A549 (cell line): ENCODE measurements at regions not wholly inside any gene's neighbourhood (a gene's known extent, or its start where the extent isn't known, plus 50 kb on each side); places are given as distances from the start of the nearest gene placed in this dataset.

Source experiments
- ATAC-seq, 2 experiments: fragments of 200-7000 bp in 1 of 2; fragments of >200 bp in 1 of 2; cut with Nextera tagmentation in 1 of 2; cut with Tn5 transposase in 1 of 2; 3 replicates each; pipeline versions ENCODE4 v1.8.0 to v1.9.1; 2018 to 2020; ENCODE audit warnings: mild to moderate bottlenecking in 1 of 2, moderate library complexity in 1 of 2
- CTCF ChIA-PET: fragments of 300-600 bp; sonication (Branson Sonifier 250); formaldehyde crosslinking; extraction: SDS; loops from one replicate; lab custom pipeline; 2021; ENCODE audit warnings: antibody characterized with exemption, inconsistent platforms; lab: Yijun Ruan, JAX
- POLR2A ChIA-PET: fragments of 350-600 bp; formaldehyde crosslinking; extraction: SDS; loops from one replicate; lab custom pipeline; 2021; ENCODE audit warnings: antibody characterized with exemption, inconsistent platforms; lab: Yijun Ruan, JAX
- DNase-seq, 2 experiments: peaks; one replicate each; pipeline versions ENCODE4 v3.0.0 to v3.0.0-alpha.2; 2011 to 2016; ENCODE audit warnings: low read depth in 1 of 2, low spot score in 1 of 2
- FAIRE-seq: peaks from 2 replicates; lab custom pipeline; 2011; peaks lifted over from hg19 to GRCh38; lab: Jason Lieb, UNC
- H3K27ac ChIP-seq, 2 experiments: fragments of >200 bp; sonication (Bioruptor Twin); formaldehyde crosslinking; 3 replicates each; pipeline ENCODE4 v1.5.1; 2016 to 2017
- H3K4me1 ChIP-seq: fragments of >200 bp; sonication (Bioruptor Twin); formaldehyde crosslinking; 3 replicates; pipeline ENCODE4 v1.6.1; 2016
- H3K4me2 ChIP-seq: fragments of >200 bp; sonication (Bioruptor Twin); formaldehyde crosslinking; 3 replicates; pipeline ENCODE4 v1.6.1; 2016
- H3K4me3 ChIP-seq: fragments of >200 bp; sonication (Bioruptor Twin); formaldehyde crosslinking; 3 replicates; pipeline ENCODE4 v1.5.1; 2016
- H3K9me3 ChIP-seq: fragments of >200 bp; sonication (Bioruptor Twin); formaldehyde crosslinking; 3 replicates; pipeline ENCODE4 v1.6.1; 2016
- CHD2 ChIP-seq: fragments of 150-350 bp; IDR thresholded peaks from 2 replicates; pipeline ENCODE4 v1.6.1; 2014; ENCODE audit warnings: low read length; ENCODE audit not compliant: partially characterized antibody
- E2F6 ChIP-seq: IDR thresholded peaks from 2 replicates; pipeline ENCODE4 v1.6.1; 2012; ENCODE audit warnings: low read depth, borderline replicate concordance
- EHF ChIP-seq: fragments of 250-450 bp; sonication (Bioruptor Pico); IDR thresholded peaks from 2 replicates; pipeline ENCODE4 v1.5.0; 2020; ENCODE audit warnings: mild to moderate bottlenecking
- ELK1 ChIP-seq: fragments of 150-350 bp; IDR thresholded peaks from 2 replicates; pipeline ENCODE4 v1.6.1; 2014; ENCODE audit warnings: low read depth, mild to moderate bottlenecking, low read length
- ESRRA ChIP-seq: fragments of 150-350 bp; IDR thresholded peaks from 2 replicates; pipeline ENCODE4 v1.6.1; 2014; ENCODE audit warnings: mild to moderate bottlenecking, low read length, borderline replicate concordance
- FOSB ChIP-seq: fragments of 250-450 bp; sonication (Bioruptor Pico); IDR thresholded peaks from 2 replicates; pipeline ENCODE4 v1.5.0; 2020; ENCODE audit warnings: mild to moderate bottlenecking, moderate library complexity
- GATA3 ChIP-seq: IDR thresholded peaks from 2 replicates; pipeline ENCODE4 v1.6.1; 2012; ENCODE audit warnings: borderline replicate concordance
- HDAC2 ChIP-seq: fragments of 200-600 bp; sonication (generic); IDR thresholded peaks from 2 replicates; pipeline ENCODE4 v1.6.1; 2016
- HEYL ChIP-seq: fragments of 250-450 bp; sonication (Bioruptor Pico); IDR thresholded peaks from 2 replicates; pipeline ENCODE4 v1.8.0; 2021; ENCODE audit warnings: mild to moderate bottlenecking, moderate library complexity
- HOXA7 ChIP-seq: fragments of 250-450 bp; sonication (Bioruptor Pico); IDR thresholded peaks from 2 replicates; pipeline ENCODE4 v1.5.0; 2020; ENCODE audit warnings: mild to moderate bottlenecking, moderate library complexity
- HOXB5 ChIP-seq: fragments of 250-450 bp; sonication (Bioruptor Pico); IDR thresholded peaks from 2 replicates; pipeline ENCODE4 v1.5.0; 2020; ENCODE audit warnings: mild to moderate bottlenecking, moderate library complexity
- JUN ChIP-seq, 2 experiments: fragments of >200 bp; sonication (Bioruptor Twin); formaldehyde crosslinking; IDR thresholded peaks; 2 replicates in 1 of 2; 3 replicates in 1 of 2; pipeline ENCODE4 v1.6.1; 2016 to 2017
- JUNB ChIP-seq: fragments of >200 bp; sonication (Bioruptor Twin); formaldehyde crosslinking; IDR thresholded peaks from 2 replicates; pipeline ENCODE4 v1.6.1; 2016
- KDM5A ChIP-seq: fragments of 200-600 bp; sonication (generic); IDR thresholded peaks from 2 replicates; pipeline ENCODE4 v1.6.1; 2016; ENCODE audit warnings: antibody characterized with exemption, mild to moderate bottlenecking
- MAZ ChIP-seq: fragments of 150-350 bp; IDR thresholded peaks from 2 replicates; pipeline ENCODE4 v1.6.1; 2014; ENCODE audit warnings: antibody characterized with exemption, low read depth, low read length, borderline replicate concordance
- NFE2L2 ChIP-seq: fragments of 150-350 bp; conservative IDR thresholded peaks from 2 replicates; pipeline ENCODE4 v1.6.1; 2014; ENCODE audit warnings: low read length
- NPAS2 ChIP-seq: fragments of 250-450 bp; sonication (Bioruptor Pico); IDR thresholded peaks from 2 replicates; pipeline ENCODE4 v1.8.0; 2022; ENCODE audit warnings: mild to moderate bottlenecking, moderate library complexity, borderline replicate concordance
- NR3C1 ChIP-seq: fragments of >200 bp; sonication (Bioruptor Twin); formaldehyde crosslinking; IDR thresholded peaks from 3 replicates; pipeline ENCODE4 v1.6.1; 2017
- PBX3 ChIP-seq: IDR thresholded peaks from 2 replicates; pipeline ENCODE4 v1.6.1; 2012
- POLR2AphosphoS2 ChIP-seq: conservative IDR thresholded peaks from 2 replicates; pipeline ENCODE4 v1.6.1; 2012; ENCODE audit warnings: low read length, improper control_type of control experiment, inconsistent platforms
- RARB ChIP-seq: fragments of 250-450 bp; sonication (Bioruptor Pico); IDR thresholded peaks from 2 replicates; pipeline ENCODE4 v1.8.0; 2021; ENCODE audit warnings: mild to moderate bottlenecking, moderate library complexity
- RCOR1 ChIP-seq: fragments of 150-350 bp; IDR thresholded peaks from 2 replicates; pipeline ENCODE4 v1.6.1; 2014; ENCODE audit warnings: antibody characterized with exemption, low read length, low read depth
- RFX5 ChIP-seq: fragments of 450-650 bp; IDR thresholded peaks from 2 replicates; pipeline ENCODE4 v1.7.1; 2014; ENCODE audit warnings: antibody characterized with exemption, mild to moderate bottlenecking, moderate library complexity
- SMC3 ChIP-seq: fragments of >200 bp; sonication (Bioruptor Twin); formaldehyde crosslinking; IDR thresholded peaks from 3 replicates; pipeline ENCODE4 v1.6.1; 2018; ENCODE audit warnings: inconsistent platforms
- TFCP2L1 ChIP-seq: fragments of 250-450 bp; sonication (Bioruptor Pico); IDR thresholded peaks from 2 replicates; pipeline ENCODE4 v1.5.0; 2021; ENCODE audit warnings: mild to moderate bottlenecking
- TP53 ChIP-seq: fragments of 250-450 bp; sonication (Bioruptor Pico); IDR thresholded peaks from 2 replicates; pipeline ENCODE4 v1.5.0; 2021; ENCODE audit warnings: mild to moderate bottlenecking, moderate library complexity
- ZC3H11A ChIP-seq: fragments of 450-650 bp; IDR thresholded peaks from 2 replicates; pipeline ENCODE4 v1.6.1; 2014; ENCODE audit warnings: antibody characterized with exemption, mild to moderate bottlenecking
- ZNF302 ChIP-seq: fragments of 250-450 bp; sonication (Bioruptor Pico); IDR thresholded peaks from 2 replicates; pipeline ENCODE4 v1.9.0; 2021; ENCODE audit warnings: inconsistent platforms, mild to moderate bottlenecking, moderate library complexity
- WGBS: methylation state at CpG from one replicate; pipeline ENCODE4 v1.1.6; 2017; ENCODE audit errors: missing lambda C conversion rate; 5-methylcytosine and 5-hydroxymethylcytosine counted together
- TF ChIP-seq, protein P1 (sequence below): IDR thresholded peaks from 2 replicates; pipeline ENCODE4 v1.6.1; 2012
- TF ChIP-seq, protein P2 (sequence below): fragments of >200 bp; sonication (Bioruptor Twin); formaldehyde crosslinking; IDR thresholded peaks from 3 replicates; pipeline ENCODE4 v1.6.1; 2016

GRCh38 chr3:75983609-75984290 is 198.4 kb upstream of the ZNF717 start:
- ATAC-seq: no peak
- 0% methylated on average over 3 of the region's 3 CpGs for WGBS
- Histone ChIP-seq H3K4me1 (no peaks in the 10 kb centered on the region), H3K4me2 (no peak overlapping the region)
- CTCF ChIA-PET: interaction anchor here (0.5 kb wide), 1 partner anchor 119 kb away, joined by 3 read pairs; no protein-coding TSS in a partner anchor
- TF ChIP-seq POLR2AphosphoS2: no peak
- no peak for TF ChIP-seq CHD2
- no peak for TF ChIP-seq TP53 (CRISPR knock-in tag)
- TF ChIP-seq NR3C1: no peak
- TF ChIP-seq FOSB: no peak
- TF ChIP-seq RFX5: no peak
- no peak for TF ChIP-seq EHF (CRISPR knock-in tag)
- no peak for TF ChIP-seq GATA3
- TF ChIP-seq MAZ: no peak
- TF ChIP-seq, all 56 proteins: peak for 0
- DNase-seq (no peak), FAIRE-seq (no peak)
- H3K9me3 ChIP-seq: no peaks in the 10 kb centered on the region
- H3K27ac ChIP-seq: no peak overlapping the region
- H3K4me3 ChIP-seq: no peak overlapping the region
- POLR2A ChIA-PET: no interaction called here

GRCh38 chr3:75985432-75985831 is 200.1 kb upstream of the ZNF717 start:
- H3K4me1 ChIP-seq: no peaks in the 10 kb centered on the region
- DNase-seq (no peak), FAIRE-seq (no peak), ATAC-seq (no peak)
- ChIA-PET POLR2A (no interaction called here), CTCF (no interaction called here)
- no peak overlapping the region for H3K27ac ChIP-seq
- no peak for TF ChIP-seq ESRRA
- no peak for TF ChIP-seq HEYL (CRISPR knock-in tag)
- TF ChIP-seq PBX3: no peak
- no peak for TF ChIP-seq NPAS2 (CRISPR knock-in tag)
- no peak for TF ChIP-seq NFE2L2
- TF ChIP-seq KDM5A: no peak
- TF ChIP-seq JUNB: no peak
- no peak for TF ChIP-seq HOXB5 (CRISPR knock-in tag)
- no peak for TF ChIP-seq SMC3
- TF ChIP-seq HOXA7 (CRISPR knock-in tag): no peak
- TF ChIP-seq RFX5: no peak
- TF ChIP-seq FOSB: no peak
- no peak for TF ChIP-seq JUN (IDR thresholded peaks at IDR 0.05)
- TF ChIP-seq HDAC2: no peak
- no peak for TF ChIP-seq E2F6
- H3K4me3 ChIP-seq: no peak overlapping the region
- no peaks in the 10 kb centered on the region for H3K9me3 ChIP-seq
- WGBS: 1% methylated on average over 2 of the region's 2 CpGs
- no peak overlapping the region for H3K4me2 ChIP-seq

- WGBS: 3% methylated on average over 3 of the region's 3 CpGs
- H3K4me1 ChIP-seq: no peaks in the 10 kb centered on the region
- no peak overlapping the region for H3K4me3 ChIP-seq
- DNase-seq (no peak), ATAC-seq (no peak), FAIRE-seq (no peak)
- no peak overlapping the region for H3K4me2 ChIP-seq
- ChIA-PET POLR2A (no interaction called here), CTCF (interaction anchor here (0.9 kb wide), 1 partner anchor 14 kb away, joined by 3 read pairs; no protein-coding TSS in a partner anchor)
- TF ChIP-seq, protein P1, sequence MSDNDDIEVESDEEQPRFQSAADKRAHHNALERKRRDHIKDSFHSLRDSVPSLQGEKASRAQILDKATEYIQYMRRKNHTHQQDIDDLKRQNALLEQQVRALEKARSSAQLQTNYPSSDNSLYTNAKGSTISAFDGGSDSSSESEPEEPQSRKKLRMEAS: no peak
- TF ChIP-seq ZNF302 (CRISPR knock-in tag) (no peak), RCOR1 (no peak), HOXB5 (CRISPR knock-in tag) (no peak), ZC3H11A (no peak), ELK1 (no peak), RARB (CRISPR knock-in tag) (no peak), TFCP2L1 (CRISPR knock-in tag) (no peak)
- TF ChIP-seq, protein P2, sequence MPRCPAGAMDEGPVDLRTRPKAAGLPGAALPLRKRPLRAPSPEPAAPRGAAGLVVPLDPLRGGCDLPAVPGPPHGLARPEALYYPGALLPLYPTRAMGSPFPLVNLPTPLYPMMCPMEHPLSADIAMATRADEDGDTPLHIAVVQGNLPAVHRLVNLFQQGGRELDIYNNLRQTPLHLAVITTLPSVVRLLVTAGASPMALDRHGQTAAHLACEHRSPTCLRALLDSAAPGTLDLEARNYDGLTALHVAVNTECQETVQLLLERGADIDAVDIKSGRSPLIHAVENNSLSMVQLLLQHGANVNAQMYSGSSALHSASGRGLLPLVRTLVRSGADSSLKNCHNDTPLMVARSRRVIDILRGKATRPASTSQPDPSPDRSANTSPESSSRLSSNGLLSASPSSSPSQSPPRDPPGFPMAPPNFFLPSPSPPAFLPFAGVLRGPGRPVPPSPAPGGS: no peak
- H3K9me3 ChIP-seq: peaks cover 10% of the 10 kb centered on the region; the same call in 2 of the 3 replicates
- no peak overlapping the region for H3K27ac ChIP-seq
These were observed 224.9 kb upstream of the ZNF717 start for GRCh38 chr3:76010252-76010651.
